ENCODE measurements at regions not wholly inside any gene's neighbourhood (a gene's known extent, or its start where the extent isn't known, plus 50 kb on each side); places are given as distances from the start of the nearest gene placed in this dataset.

- Histone ChIP-seq H3K36me3 (no peaks in the 10 kb centered on the region), H3K4me1 (no peaks in the 10 kb centered on the region), H3K27me3 (no peaks in the 10 kb centered on the region), H3K9me3 (no peaks in the 10 kb centered on the region), H3K4me3 (no peak overlapping the region), H3K27ac (no peak overlapping the region)
- FAIRE-seq = no peak
- intact Hi-C loops (cut with DNase I) = no loop called here
- WGBS, 2 donors = 76 to 83% methylated on average over 2 of the region's 2 CpGs
- no peak for DNase-seq
- ATAC-seq = no peak
- no peak for TF ChIP-seq CTCF (IDR thresholded peaks at IDR 0.05)
Measured at GRCh38 chr10:123484722-123485121, 181.4 kb upstream of the GPR26 start.

- DNase-seq (no peak), FAIRE-seq (no peak), ATAC-seq (no peak)
- no peak overlapping the region for H3K27ac ChIP-seq
- H3K9me3 ChIP-seq = no peaks in the 10 kb centered on the region
- no peaks in the 10 kb centered on the region for H3K36me3 ChIP-seq
- intact Hi-C loops (cut with DNase I) = no loop called here
- TF ChIP-seq CTCF (IDR thresholded peaks at IDR 0.05) = no peak
- no peaks in the 10 kb centered on the region for H3K27me3 ChIP-seq
- H3K4me3 ChIP-seq = no peak overlapping the region
- no peaks in the 10 kb centered on the region for H3K4me1 ChIP-seq
- WGBS, 2 donors = 63 to 68% methylated on average over 7 of the region's 7 CpGs
Measured at GRCh38 chr10:123485341-123485960, 180.7 kb upstream of the GPR26 start.

GRCh38 chr10:123488436-123488835, 177.7 kb upstream of the GPR26 start:
- 62 to 65% methylated on average over 4 of the region's 4 CpGs for WGBS, 2 donors
- no peak overlapping the region for H3K4me3 ChIP-seq
- no peak for TF ChIP-seq CTCF (IDR thresholded peaks at IDR 0.05)
- FAIRE-seq (no peak), DNase-seq (no peak), ATAC-seq (no peak)
- H3K4me1 ChIP-seq = no peaks in the 10 kb centered on the region
- no peaks in the 10 kb centered on the region for H3K36me3 ChIP-seq
- H3K27me3 ChIP-seq = no peaks in the 10 kb centered on the region
- intact Hi-C loops (cut with DNase I) = no loop called here
- no peaks in the 10 kb centered on the region for H3K9me3 ChIP-seq
- H3K27ac ChIP-seq = no peak overlapping the region

GRCh38 chr10:123491364-123491763, 174.8 kb upstream of the GPR26 start:
- Histone ChIP-seq H3K4me3 (no peak overlapping the region), H3K27me3 (no peaks in the 10 kb centered on the region), H3K4me1 (no peaks in the 10 kb centered on the region), H3K9me3 (no peaks in the 10 kb centered on the region), H3K36me3 (no peaks in the 10 kb centered on the region), H3K27ac (no peak overlapping the region)
- intact Hi-C loops (cut with DNase I) = no loop called here
- ATAC-seq (no peak), FAIRE-seq (no peak), DNase-seq (no peak)
- 56 to 58% methylated on average over 6 of the region's 6 CpGs for WGBS, 2 donors
- TF ChIP-seq CTCF (IDR thresholded peaks at IDR 0.05) = no peak

GRCh38 chr10:123492016-123492415, 174.1 kb upstream of the GPR26 start:
- 13 to 26% methylated on average over 14 of the region's 14 CpGs for WGBS, 2 donors

More at GRCh38 chr10:123492016-123492415, 174.1 kb upstream of the GPR26 start:
- DNase-seq (no peak), ATAC-seq (no peak), FAIRE-seq (no peak)
- Histone ChIP-seq H3K9me3 (no peaks in the 10 kb centered on the region), H3K27ac (no peak overlapping the region), H3K27me3 (no peaks in the 10 kb centered on the region), H3K36me3 (no peaks in the 10 kb centered on the region), H3K4me1 (no peaks in the 10 kb centered on the region), H3K4me3 (no peak overlapping the region)
- no peak for TF ChIP-seq CTCF (IDR thresholded peaks at IDR 0.05)
- intact Hi-C loops (cut with DNase I) = no loop called here

Measured in pancreas (tissue), 10 donors.